DMS53 treated with DMSO at 0.1 percent for 48 hours (cell line): ENCODE measurements at regions not wholly inside any gene's neighbourhood (a gene's known extent, or its start where the extent isn't known, plus 50 kb on each side); places are given as distances from the start of the nearest gene placed in this dataset.
"Not testable (repeated sequence)": the region's sequence is repeated elsewhere in the genome, so short reads cannot be mapped to it uniquely, and the experiment has no call there.

Experiments
- DNase-seq: peaks from one replicate; lab custom pipeline; 2025; ENCODE audit not compliant: unreplicated experiment; lab: John Stamatoyannopoulos, UW

DNA sequence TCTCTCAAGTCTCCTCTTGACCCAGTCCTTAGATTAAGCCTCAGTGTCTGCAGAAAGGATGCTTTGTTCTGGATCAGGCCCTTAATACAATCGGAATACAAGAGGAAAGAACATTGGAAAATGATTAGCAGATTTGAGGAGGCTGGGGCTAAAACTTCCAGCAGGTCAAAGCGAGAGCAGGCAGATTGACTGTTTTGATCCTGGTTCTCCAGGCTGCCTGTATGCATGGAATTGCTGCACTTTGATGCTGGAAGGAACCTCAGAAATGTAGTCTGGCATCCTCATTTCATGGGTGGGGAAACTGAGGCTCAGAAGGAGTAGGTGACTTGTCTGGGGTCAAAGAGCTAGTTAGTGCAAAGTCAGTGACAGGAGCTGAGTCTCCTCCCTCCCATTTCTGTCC, 202.8 kb downstream of the EMX2 start:
- DNase-seq, result no peak

DNA sequence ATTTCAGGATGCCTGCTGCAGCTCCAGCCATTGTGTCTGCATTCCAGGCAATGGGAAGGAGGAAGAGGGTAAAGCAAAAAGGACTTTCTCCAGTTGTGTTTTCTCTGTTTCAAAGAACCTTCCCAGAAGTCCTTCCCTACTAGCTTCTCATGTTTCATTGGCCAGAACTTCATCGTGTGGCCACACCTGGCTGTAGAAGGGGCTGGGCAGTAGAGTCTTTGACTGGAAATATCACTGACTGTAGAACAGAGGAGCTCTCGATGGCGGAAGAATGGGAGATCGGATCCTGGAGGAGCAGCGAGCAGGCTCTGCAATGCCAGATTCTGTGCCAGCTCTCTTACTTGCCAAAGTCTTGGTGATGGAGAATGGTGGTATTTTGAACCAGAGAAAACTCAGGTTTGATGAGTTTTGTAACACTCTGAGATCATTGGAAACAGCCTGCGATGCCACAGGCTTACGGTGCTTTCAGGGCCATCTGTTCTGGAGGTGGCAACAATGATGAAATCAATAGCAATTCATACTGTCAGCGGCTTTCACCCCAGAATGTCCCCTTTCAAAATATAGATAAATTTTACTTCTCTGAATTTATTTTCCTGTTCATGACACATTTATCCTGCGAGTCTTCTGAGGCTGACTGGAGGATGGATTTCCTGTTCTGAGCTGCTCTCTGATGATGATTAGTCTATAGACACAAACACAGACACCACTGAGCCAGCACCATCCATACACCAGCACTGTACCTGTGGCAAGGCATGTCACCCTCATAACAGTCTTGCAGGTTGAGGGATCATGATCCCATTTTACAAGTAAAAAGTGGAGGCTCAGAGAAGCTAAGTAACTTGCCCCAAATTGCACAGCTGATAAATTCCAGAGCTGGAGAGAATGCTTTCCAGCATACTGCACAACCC, 204.2 kb downstream of the EMX2 start:
- no peak for DNase-seq

DNA sequence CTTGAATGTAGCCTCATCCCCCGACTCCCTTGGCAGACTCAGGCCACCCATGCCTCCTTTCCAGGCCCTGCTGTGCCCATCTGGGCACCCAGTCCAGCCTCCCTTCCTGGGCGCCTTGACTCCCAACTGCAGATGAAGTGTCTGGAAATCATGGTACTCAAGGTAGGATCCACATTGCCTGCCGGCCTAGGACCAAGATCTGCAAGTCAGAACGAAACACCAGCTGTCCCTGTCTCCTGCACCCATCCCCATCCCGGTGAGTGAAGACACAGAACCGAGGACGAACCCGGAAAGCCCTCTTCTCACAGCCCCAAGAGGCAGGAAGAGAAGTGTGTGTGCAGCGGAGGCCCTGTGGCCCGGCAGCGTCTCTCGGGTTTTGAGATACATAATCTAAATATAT, 205.1 kb downstream of the EMX2 start:
- DNase-seq, result no peak

DNA sequence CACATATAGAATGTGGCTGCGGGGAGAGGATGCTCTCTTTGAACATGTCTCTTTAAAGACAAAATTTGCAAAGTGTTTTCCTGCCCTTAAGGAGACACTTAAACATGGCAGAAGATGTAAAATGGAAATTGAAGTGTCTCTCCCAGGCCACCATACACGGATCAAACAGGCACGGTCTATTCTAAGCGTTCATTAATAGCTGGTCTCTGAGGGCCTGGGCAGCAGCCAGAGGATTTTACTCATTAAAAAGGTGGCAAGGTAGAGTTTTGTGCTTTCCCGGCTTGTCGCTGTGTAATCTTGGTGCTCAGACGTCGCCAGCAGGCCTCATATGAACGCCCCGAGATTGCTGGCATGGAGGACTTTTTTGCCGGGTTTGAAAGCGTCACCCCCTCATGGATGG, 205.5 kb downstream of the EMX2 start:
- no peak for DNase-seq

DNA sequence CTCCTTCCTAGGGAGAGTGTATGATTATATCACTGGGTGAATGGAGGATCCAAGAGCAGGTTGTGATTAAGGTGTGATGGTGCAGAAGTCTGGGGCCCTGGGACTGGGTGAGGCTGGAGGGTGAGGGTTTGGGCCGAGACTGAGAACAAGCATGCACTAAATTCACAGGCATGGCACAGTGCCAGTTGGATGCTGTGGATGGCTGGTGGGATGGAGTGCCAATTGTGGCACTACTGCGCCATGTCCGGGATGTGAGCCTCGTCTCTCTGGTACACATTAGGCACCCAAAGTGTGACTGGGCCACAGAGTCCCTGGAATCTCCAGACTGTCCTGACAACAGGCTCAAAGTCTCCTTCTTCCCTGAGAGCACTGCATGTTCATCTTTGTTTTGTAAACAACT, 208.1 kb downstream of the EMX2 start:
- no peak for DNase-seq

DNA sequence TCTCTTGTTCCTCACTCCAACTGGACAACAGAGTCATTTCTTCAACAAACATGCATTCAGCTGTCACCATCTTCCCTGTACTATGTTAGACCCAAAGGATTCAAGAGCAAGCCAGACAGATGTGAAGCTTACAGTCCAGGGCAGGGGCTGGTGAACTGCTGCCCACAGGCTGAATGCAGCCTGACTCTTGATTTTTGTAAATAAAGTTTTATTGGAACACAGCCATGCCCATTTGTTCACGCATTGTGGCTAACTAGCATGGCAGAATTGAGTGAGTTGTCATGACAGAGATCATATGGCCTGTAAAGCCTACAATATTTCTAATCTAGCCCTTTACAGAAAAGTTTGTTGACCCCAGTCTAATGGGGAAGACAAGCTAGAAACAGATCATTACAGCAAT, 208.7 kb downstream of the EMX2 start:
- no peak for DNase-seq

DNA sequence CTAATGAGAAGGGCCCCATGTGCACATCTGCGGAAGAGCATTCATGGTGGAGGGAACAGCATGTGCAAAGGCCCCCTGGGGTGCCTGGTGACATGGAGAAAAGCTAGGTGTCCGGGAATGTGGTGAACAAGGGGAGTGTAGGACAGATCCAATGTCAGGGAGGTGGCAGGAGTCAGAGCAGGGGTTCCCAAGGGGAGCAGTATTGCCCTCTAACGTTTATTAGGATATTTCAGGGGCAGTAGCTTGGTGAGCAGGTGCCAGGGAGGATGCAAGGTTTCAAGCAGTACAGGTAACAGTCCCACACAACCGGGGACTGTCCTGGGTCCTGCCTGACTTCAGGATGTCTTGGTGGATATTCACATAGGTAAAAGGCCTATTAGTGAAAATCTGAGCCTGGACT, 209.6 kb downstream of the EMX2 start:
- no peak for DNase-seq

DNA sequence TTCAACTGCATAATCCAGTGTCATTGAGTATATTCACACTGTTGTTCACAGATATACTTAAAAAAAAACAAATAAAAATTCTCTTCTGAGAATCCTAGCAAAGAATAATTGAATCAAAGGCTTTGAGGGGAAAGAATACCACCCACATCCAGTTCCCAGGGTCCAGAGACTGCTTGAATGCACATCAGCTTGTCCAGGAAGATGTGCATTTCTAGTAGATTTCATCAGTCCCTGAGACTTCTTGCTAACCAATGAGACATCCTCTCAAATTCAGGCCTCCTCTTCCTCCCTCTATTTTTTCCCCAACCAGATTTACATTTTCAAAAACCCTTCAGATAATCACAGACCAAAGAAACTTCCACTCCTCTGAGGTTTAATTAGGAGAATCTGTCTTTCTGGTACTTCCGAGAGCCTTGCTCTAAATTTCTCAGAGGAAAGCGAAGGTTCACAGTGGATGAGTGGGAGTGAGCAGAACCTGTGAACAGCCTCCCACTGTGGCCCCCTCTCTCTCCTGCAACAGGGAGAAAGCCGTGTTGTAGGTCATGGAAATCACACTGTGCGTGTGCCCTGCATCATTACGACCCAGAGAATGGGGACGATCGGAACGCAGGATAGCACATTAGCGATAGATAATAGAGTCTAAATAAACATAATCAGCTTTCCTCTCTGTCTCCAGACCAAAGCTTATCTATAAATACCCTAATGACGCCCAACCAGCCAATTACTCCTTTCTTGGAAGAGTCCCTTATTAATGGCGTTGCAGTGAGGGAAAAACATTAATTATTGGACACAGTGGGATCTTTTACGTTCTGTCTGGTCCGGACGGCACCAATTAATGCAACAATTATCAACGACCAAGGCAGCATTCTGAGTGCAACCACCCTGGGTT, 212.5 kb downstream of the EMX2 start:
- no peak for DNase-seq

DNA sequence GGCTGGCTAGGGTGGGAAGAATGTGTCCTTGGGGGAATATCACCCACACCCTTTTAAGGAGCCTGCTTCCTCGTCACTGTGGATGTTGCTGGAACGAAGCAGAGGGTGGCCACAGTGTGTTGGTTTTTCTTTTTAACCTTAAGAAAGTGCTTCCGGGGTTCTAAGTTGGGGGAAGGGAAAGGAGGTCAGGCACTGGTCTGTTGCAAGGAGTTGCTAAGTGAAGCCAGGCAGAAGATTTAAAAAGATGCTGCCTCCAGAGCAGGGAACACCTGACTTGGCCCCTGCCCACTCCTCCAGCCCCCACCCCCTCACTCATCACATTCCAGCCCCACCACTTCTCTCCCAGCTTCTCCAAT, 213.1 kb downstream of the EMX2 start:
- DNase-seq, result no peak

DNA sequence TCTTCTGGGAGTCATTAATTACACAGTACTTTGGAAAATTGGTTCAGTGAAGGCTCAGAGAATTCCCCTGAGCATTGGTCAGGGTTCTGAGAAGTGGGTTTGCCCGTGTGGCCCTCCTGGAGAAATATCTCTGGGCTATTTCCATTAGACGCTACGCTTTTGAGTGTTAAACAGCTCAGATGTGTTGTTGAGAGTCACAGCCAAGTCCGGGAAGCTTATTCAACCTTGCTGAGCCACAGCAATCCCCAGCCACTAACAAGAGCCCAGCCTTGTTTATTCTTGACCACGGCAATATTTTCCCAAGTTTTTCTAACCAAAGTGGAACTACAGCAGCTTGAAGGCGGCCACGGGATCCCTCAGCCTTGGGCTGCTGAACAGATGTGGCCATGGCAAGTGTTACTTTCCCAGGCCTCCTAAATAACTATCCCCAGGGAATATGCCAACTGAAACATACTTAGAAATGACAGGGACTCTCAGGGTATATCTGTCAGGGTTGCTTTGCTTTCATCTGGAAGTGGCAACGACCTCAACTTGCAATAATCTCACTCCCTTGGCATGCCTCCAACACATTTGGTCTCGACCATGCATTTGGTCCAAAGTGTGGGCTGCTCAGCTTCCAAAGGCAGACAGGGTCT, 214.7 kb downstream of the EMX2 start:
- no peak for DNase-seq

DNA sequence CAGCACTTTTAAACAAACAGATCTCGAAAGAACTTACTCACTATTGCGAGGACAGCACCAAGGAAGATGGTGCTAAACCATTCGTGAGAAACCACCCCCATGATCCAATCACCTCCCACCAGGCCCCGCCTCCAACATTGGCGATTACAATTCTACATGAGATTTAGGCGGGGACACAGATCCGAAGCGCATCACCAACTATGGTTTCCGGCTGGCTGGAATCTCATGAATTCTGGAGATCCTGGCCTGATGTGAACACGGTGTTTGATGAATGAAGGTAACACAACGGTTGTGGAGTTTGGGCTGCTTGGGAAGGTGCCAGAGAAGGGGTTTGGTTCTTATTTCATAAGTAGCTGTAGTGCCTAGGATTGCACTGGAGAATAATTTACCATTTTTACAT, 216.7 kb downstream of the EMX2 start:
- no peak for DNase-seq

DNA sequence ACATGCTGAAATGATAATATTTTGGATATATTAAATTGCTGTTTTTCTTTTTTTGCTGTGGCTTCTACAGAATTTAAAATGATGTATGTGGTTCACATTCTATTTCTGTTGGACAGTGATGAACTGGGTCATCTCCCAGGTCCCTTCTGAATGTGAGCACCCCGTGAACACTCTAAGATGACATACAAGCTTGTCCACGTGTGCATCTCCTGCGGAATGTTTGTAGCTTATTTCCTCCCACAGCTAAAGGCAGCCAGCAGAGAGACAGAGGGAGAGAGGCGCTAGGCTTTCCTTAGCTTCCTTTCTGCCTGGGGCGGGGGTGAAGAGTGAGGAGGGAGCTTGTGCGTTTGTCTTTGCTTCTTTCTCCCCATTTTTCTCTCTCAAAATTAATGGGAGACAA, 219.1 kb downstream of the EMX2 start:
- no peak for DNase-seq

DNA sequence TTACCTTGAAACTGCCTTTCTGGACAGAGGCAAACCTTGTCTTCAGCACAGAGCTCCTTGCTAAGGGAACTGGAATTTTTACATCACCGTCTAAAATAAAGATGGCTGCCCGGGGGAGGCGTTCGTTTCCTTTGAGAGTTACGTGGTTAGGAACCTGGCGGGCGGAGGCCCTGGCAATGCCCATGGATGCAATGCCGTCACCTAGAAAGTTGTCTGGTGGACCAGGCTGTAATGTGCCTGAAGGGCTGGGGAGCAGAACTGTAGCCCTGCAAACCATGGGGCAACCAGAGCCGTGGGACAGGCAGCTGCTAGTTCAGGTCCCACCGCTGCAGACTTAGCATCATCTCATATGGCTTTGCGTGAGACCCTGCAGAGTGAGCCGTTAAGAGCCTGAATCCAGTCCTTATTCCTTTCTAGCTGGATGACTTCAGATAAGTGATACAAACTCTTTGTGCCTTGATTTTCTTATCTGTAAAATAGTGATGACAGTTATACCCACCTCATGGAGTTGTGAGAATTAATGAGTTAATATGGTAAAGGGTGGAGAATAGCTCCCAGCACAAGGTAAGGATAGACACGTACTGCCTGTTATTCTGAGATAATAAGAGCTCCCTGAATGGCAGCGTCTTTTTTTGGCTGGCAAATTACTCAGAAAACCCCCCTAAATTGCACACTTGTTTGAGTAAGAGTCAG, 219.7 kb downstream of the EMX2 start:
- DNase-seq, result no peak

DNA sequence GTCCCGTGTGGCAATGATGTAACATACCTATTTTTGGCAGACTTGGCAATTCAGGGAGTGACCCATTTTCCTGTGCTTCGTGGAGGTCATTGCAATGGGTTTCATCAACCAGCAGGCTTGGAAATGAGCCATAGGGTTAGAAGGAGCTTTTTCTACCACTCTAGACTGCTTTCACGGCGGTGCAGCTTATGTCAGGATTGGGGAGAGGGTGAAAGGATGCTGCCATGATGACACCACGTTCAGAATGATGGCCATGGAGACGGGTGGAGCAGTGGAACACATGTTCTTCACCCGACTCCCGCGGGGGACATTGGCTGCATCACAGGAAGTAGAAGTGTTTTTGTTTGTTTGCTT, 220.2 kb downstream of the EMX2 start:
- DNase-seq, result no peak

DNA sequence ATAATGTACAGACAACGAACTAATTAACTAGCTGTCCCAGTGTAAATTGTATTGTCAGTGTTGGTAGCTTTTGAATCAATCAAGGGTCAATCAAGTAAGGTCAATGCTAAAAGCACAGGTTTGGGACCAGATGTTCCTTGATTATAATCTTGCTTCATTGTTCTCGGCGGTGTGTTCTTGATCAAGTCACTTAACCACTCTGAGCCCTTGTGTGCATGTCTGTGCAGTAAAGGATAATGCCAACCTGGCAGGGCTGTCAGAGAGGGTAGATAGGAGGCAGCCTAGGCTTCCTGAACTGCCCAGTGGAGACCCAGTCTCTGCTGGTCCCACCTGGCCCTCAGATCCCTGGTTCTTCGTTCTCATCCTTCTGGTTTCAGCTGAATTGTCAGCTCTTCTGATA, 221.0 kb downstream of the EMX2 start:
- DNase-seq, result no peak

DNA sequence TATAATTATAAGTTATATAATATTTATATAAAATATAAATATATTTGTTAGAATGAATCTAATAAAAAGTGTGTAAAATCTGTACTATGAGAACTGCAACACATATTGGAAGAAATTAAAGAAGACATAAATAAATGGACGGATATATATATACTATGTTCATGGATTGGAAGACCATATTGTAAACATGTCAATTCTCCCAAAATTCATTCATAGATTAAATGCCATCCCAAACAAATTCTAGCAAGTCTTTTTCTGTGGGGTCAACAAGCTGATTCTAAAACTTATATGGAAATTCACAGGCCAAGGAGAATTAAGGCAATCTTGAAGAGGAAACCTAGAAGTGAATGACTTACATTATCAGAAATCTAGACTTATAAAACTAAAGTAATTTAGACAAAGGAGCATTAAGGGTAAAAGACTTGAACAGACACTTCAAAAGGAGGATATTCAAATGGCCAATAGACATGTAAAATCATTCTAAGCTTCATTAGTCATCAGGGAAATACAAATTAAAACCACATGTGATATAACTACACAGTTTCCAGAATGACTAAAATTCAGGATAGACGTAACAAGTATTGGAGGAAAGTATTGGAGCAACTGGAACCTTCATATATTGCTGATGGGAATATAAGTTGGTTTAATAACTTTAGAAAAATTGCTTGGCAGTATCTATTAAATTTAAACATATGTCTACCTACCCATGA, 225.9 kb downstream of the EMX2 start:
- no peak for DNase-seq

DNA sequence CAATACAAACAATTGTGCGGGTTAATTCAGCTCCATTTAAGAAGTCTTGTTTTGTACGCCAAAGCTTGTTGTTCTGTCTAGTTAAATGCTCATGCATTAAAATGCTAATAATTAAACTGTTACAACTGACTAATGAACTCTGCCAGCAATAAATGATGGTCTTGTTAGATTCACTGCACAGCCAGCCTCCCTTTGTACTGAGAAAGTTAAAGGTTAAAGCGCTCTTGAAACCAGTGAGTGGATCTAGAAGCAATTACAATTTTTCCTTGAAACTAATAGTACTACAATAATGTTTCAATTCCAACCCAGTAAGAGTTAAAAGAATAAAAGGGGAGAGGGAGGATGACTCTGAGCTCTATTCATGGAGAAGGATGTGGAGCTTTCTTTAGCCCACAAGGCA, 233.0 kb downstream of the EMX2 start:
- DNase-seq, result no peak

DNA sequence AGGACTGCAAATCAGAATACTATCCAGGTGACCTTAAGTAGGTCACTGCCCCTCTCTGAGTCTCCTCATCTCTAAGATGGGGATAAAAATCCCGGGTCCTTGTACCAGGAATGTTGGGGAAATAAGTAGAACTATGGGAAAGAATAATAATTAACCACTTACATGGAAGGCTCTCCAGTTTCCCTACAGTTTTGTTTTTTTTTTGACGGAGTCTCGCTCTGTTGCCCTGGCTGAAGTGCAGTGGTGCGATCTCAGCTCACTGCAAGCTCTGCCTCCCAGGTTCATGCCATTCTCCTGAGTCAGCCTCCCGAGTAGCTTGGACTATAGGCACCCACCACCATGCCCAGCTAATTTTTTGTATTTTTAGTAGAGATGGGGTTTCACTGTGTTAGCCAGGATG, 234.7 kb downstream of the EMX2 start:
- not testable (repeated sequence) for DNase-seq

DNA sequence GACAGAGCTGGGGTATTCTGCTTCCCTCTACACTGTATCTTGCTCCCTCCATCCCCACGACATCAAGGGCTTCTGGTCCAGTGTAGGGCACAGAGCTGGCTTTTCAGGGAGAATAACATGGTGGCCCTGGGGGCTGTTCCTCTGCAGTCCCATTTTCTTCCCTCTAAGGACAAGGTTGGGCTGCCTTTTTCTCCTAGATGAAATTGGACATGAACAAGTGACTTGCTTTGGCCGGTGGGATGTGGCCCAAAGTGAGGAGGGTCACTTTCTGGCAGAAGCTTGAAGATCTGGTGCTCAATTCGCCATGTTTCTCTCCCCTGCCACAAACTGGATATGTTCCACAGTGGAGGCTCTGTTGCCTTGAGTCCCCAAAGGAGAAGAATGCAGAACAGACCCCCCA, 235.7 kb downstream of the EMX2 start:
- no peak for DNase-seq

DNA sequence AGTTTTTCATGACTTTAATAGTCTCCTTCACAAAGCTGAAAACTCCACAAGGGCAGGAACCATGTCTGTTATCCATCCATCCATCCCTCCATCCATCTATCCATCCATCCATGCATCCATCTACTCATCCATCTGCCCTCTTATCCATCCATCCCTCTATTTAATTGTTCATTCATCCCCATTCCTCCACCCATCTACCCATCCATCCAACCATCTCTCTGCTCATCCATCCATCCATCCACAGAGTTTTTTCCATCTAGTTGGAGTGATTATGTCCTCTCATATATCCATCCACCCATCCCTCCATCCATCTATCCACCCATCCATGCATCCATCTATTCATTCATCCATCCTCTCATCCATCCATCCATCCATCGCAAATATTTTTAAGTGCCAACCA, 237.9 kb downstream of the EMX2 start:
- DNase-seq, result no peak
